GM12892 (cell line): ENCODE measurements at regions not wholly inside any gene's neighbourhood (a gene's known extent, or its start where the extent isn't known, plus 50 kb on each side); places are given as distances from the start of the nearest gene placed in this dataset.
A peak's percentile ranks its signal among the peaks of the same experiment; 100 is the strongest.
"Not testable (repeated sequence)": the region's sequence is repeated elsewhere in the genome, so short reads cannot be mapped to it uniquely, and the experiment has no call there.

Source experiments
- DNase-seq: peaks from one replicate; pipeline ENCODE4 v3.0.0; 2011; ENCODE audit not compliant: insufficient read length
- FAIRE-seq: peaks from 2 replicates; lab custom pipeline; 2011; peaks lifted over from hg19 to GRCh38; lab: Jason Lieb, UNC
- POLR2A ChIP-seq: IDR thresholded peaks from 2 replicates; pipeline ENCODE4 v1.6.1; 2011; ENCODE audit warnings: low read depth, low read length, control low read depth
- POLR2AphosphoS5 ChIP-seq: IDR thresholded peaks from 2 replicates; pipeline ENCODE4 v1.6.1; 2011; ENCODE audit warnings: low read depth, low read length, control low read depth
- TAF1 ChIP-seq: IDR thresholded peaks from 2 replicates; pipeline ENCODE4 v1.6.1; 2011; ENCODE audit warnings: low read depth, mild to moderate bottlenecking, control low read depth, low read length, borderline replicate concordance

GRCh38 chr17:34435182-34435928 is 72.3 kb upstream of the CCL1 start:
- FAIRE-seq: no peak
- no peak for DNase-seq
- TF ChIP-seq POLR2AphosphoS5: no peak

DNA sequence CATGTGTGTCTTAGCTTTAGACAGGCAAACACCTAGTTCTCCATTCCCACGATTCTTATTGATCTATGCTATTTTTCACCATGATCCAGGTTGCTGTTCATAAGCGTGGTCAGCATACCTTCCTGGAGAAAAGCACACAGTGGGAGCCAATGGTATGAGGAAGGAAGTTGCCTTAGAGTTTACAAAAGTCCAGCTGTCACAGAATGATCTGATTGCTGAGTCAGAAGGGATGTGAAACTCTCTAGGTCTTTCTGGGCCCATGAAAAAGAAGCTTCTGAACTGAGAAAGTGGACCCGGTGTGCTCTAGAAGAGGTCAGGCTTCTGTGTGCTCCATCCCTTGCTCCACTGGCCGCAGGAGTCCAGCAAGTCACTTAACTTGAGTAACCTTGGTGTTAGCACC is 71.0 kb upstream of the CCL1 start:
- no peak for TF ChIP-seq POLR2A
- TF ChIP-seq POLR2AphosphoS5: no peak
- TF ChIP-seq TAF1: no peak
- FAIRE-seq: no peak
- DNase-seq: no peak

DNA sequence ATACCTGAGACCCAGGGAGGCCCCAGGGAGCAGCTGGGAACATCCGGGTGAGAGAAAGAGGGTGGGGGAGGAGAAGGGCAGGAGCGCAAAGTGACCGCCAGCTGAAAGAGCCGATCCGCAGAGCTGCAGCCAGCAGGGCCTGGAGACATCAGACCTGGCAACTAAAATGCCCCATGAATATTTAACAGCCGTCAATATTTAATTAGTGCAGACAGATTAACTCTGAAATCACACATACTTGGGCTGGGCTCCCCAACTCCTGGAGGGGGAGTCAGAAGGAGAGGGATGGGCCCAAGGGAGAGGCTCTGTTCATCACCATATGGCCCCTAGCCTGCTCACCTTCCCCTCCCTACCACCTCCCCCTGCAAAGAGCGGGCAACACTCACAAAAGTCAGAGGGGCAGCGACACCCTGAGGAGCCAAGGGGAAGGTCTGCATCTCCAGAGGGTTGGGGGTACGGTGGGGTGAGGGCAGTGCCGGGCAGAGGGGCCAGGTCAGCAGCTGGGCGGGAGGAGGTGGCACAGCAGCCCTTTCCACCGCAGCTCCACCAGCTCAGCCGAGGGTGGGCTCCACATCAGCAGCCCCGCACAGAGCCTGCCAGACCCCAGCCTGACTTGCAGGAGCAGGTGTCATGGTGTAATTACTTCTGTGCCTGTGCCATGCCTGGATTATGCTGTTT is 61.9 kb upstream of the CCL1 start:
- no peak for DNase-seq

GRCh38 chr17:34423978-34424813 is 61.2 kb upstream of the CCL1 start:
- TF ChIP-seq POLR2A (no peak), POLR2AphosphoS5 (no peak), TAF1 (no peak)
- DNase-seq (no peak), FAIRE-seq (no peak)

More for the DNA sequence above, 61.9 kb upstream of the CCL1 start:
- no peak for FAIRE-seq
- TF ChIP-seq TAF1 (no peak), POLR2A (no peak), POLR2AphosphoS5 (no peak)

- FAIRE-seq: not testable (repeated sequence)
These were observed 60.3 kb upstream of the CCL1 start for GRCh38 chr17:34423315-34423714.

GRCh38 chr17:34420900-34421299 is 57.9 kb upstream of the CCL1 start:
- DNase-seq (no peak), FAIRE-seq (no peak)
- TF ChIP-seq TAF1 (no peak), POLR2A (no peak), POLR2AphosphoS5 (no peak)

More at GRCh38 chr17:34423315-34423714, 60.3 kb upstream of the CCL1 start:
- not testable (repeated sequence) for DNase-seq

- no peak for TF ChIP-seq POLR2A
- no peak for TF ChIP-seq POLR2AphosphoS5
- no peak for TF ChIP-seq TAF1
- DNase-seq (peak; percentile 57), FAIRE-seq (peak; percentile 87)
These were observed 57.3 kb upstream of the CCL1 start for GRCh38 chr17:34420254-34420766.

DNA sequence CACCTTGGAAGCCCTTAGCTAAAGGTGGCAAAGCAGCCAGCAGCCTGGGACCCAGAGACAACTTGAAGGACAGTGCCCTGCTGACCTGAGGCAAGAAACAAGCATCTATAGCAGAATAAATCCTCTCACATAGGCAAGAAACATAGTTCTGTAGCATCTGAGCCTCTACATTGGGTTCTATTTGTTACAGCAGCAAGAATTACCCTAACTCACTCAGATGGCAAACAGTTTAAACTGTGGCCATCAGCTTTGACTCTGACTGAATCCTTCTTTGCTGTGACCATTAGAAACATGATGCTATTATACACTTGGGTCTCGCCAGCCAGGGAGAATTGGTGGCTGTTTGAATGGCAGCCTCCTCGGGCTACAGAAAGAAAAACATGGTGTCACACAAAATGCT is 53.1 kb upstream of the CCL1 start:
- TF ChIP-seq POLR2AphosphoS5: no peak
- no peak for TF ChIP-seq TAF1
- TF ChIP-seq POLR2A: no peak
- FAIRE-seq (no peak), DNase-seq (no peak)

- TF ChIP-seq TAF1: no peak
- TF ChIP-seq POLR2AphosphoS5: no peak
- no peak for TF ChIP-seq POLR2A
- no peak for DNase-seq
- no peak for FAIRE-seq
These were observed 51.3 kb upstream of the CCL1 start for GRCh38 chr17:34414339-34414738.

GRCh38 chr17:34413443-34414119 is 50.5 kb upstream of the CCL1 start:
- DNase-seq (no peak), FAIRE-seq (no peak)
- TF ChIP-seq POLR2A: no peak
- no peak for TF ChIP-seq TAF1
- TF ChIP-seq POLR2AphosphoS5: no peak

DNA sequence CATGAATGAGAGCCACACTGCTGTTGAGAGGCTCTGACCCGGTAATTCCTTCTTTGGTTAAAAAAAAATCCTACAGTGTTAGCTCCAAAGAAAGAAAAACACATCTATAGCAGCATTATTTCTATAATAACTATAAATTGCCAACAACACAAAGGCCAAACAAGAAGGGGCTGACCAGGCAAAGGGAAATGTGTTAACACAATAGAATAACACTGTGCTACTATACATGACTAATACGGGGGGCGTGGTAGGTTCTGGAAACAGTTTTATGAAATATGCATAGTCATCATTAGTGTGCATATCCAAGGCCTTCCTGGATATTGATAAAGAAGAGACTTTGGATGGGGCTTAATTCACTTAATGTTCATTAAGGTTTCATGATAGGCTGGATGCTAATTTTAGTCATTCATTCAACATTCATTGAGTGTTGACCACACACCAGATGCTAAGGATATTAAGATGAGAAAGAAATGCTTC is 50.0 kb upstream of the CCL1 start:
- FAIRE-seq: no peak
- TF ChIP-seq POLR2A (no peak), TAF1 (no peak), POLR2AphosphoS5 (no peak)
- DNase-seq: no peak
